Ascending aorta (tissue), 2 donors: ENCODE measurements at regions not wholly inside any gene's neighbourhood (a gene's known extent, or its start where the extent isn't known, plus 50 kb on each side); places are given as distances from the start of the nearest gene placed in this dataset.

Experiments used
- DNase-seq, 2 donors: peaks; one replicate each; pipeline ENCODE4 v3.0.0-alpha.2; 2019; ENCODE audit warnings: low spot score in 2 of 2
- H3K27ac ChIP-seq, 2 donors: fragments of 200-600 bp; sonication (generic); one replicate each; pipeline ENCODE4 v1.5.1; 2016 to 2017; ENCODE audit warnings: mild to moderate bottlenecking in 1 of 2
- H3K27me3 ChIP-seq: fragments of 200-600 bp; sonication (generic); one replicate; pipeline ENCODE4 v1.5.1; 2017
- H3K36me3 ChIP-seq, 2 donors: fragments of 200-600 bp; sonication (generic); one replicate each; pipeline ENCODE4 v1.5.1; 2016
- H3K4me1 ChIP-seq, 2 donors: fragments of 200-600 bp; sonication (generic); one replicate each; pipeline ENCODE4 v1.5.1; 2016 to 2017; ENCODE audit warnings: mild to moderate bottlenecking in 1 of 2
- H3K4me3 ChIP-seq, 2 donors: fragments of 200-600 bp; sonication (generic); one replicate each; pipeline ENCODE4 v1.5.1; 2016 to 2017; ENCODE audit warnings: mild to moderate bottlenecking in 1 of 2
- H3K9me3 ChIP-seq, 2 donors: fragments of 200-600 bp; sonication (generic); one replicate each; pipeline ENCODE4 v1.5.1; 2016
- CTCF ChIP-seq, 3 experiments: fragments of 200-600 bp in 2 of 3; fragments of 450-650 bp in 1 of 3; sonication (generic) in 2 of 3; IDR thresholded peaks; one replicate each; pipeline ENCODE4 v1.5.1; 2016 to 2019; ENCODE audit warnings: antibody characterized with exemption in 3 of 3, mild to moderate bottlenecking in 1 of 3, moderate library complexity in 1 of 3
- intact Hi-C: fragments of 100-400 bp; cut with DNase I; formaldehyde crosslinking; loops from one replicate; pipeline ENCODE4 v1.15.1; 2023

DNA sequence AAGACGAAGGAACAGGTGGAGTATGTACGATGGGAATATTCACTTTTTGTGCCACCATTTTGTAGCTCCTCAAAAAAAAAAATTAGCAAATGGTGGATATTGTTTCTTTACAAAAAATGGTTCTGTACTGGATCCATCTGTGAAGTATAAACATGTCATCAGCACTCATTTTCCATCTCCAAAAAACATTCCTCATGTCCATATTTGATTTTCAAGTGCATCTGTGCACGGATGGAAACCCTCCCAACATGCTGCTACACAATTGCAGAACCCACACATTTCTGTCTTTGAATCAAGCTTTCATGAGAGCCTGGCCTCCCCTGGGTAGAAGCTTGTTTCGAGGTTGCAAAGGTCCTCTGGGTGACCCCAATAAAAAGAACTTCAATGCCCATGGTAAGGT lies 59.6 kb upstream of the ZEB2 start:
- no peak for TF ChIP-seq CTCF (IDR thresholded peaks at IDR 0.05)
- no peaks in the 10 kb centered on the region for H3K27me3 ChIP-seq
- H3K4me1 ChIP-seq, result no peaks in the 10 kb centered on the region
- DNase-seq, result no peak
- no peaks in the 10 kb centered on the region for H3K9me3 ChIP-seq
- no peak overlapping the region for H3K4me3 ChIP-seq
- no peak overlapping the region for H3K27ac ChIP-seq
- H3K36me3 ChIP-seq, result no peaks in the 10 kb centered on the region
- intact Hi-C loops, result no loop called here

DNA sequence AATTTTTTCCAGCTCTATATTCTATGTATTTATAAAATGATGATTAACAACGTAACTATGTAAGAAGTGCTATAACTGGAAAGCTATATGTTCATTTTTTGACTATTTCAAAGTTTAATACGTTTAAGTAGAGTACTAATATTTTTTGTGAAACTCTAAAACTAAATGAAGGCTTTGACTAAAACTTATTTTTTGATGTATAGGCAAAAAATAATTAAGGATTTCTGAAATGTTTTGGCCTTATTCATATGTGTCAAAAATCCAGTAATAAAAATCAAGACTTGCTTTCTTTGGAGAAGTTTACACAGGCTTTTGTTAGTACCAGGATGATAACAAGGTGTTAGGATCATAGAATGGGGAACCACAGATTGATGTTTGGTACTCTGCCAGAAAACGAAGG lies 58.2 kb upstream of the ZEB2 start:
- no peaks in the 10 kb centered on the region for H3K27me3 ChIP-seq
- no peak overlapping the region for H3K4me3 ChIP-seq
- no peaks in the 10 kb centered on the region for H3K36me3 ChIP-seq
- no peaks in the 10 kb centered on the region for H3K9me3 ChIP-seq
- intact Hi-C loops, result no loop called here
- DNase-seq, result no peak
- TF ChIP-seq CTCF (IDR thresholded peaks at IDR 0.05), result no peak
- H3K27ac ChIP-seq, result no peak overlapping the region
- no peaks in the 10 kb centered on the region for H3K4me1 ChIP-seq

- Histone ChIP-seq H3K27me3 (no peaks in the 10 kb centered on the region), H3K4me1 (no peaks in the 10 kb centered on the region), H3K27ac (no peak overlapping the region), H3K9me3 (no peaks in the 10 kb centered on the region), H3K4me3 (no peak overlapping the region), H3K36me3 (no peaks in the 10 kb centered on the region)
- no peak for TF ChIP-seq CTCF (IDR thresholded peaks at IDR 0.05)
- intact Hi-C loops, result no loop called here
- no peak for DNase-seq
These were observed 53.1 kb upstream of the ZEB2 start for GRCh38 chr2:144572977-144573376.

GRCh38 chr2:144571770-144572169 lies 51.9 kb upstream of the ZEB2 start:
- intact Hi-C loops, result no loop called here
- Histone ChIP-seq H3K27me3 (no peaks in the 10 kb centered on the region), H3K9me3 (no peaks in the 10 kb centered on the region), H3K4me3 (no peak overlapping the region), H3K4me1 (no peaks in the 10 kb centered on the region), H3K36me3 (no peaks in the 10 kb centered on the region), H3K27ac (no peak overlapping the region)
- no peak for TF ChIP-seq CTCF (IDR thresholded peaks at IDR 0.05)
- DNase-seq, result no peak

GRCh38 chr2:144570566-144570965 lies 50.6 kb upstream of the ZEB2 start:
- TF ChIP-seq CTCF (IDR thresholded peaks at IDR 0.05), result no peak
- Histone ChIP-seq H3K4me1 (no peaks in the 10 kb centered on the region), H3K9me3 (no peaks in the 10 kb centered on the region), H3K27ac (no peak overlapping the region), H3K36me3 (no peaks in the 10 kb centered on the region), H3K4me3 (no peak overlapping the region), H3K27me3 (no peaks in the 10 kb centered on the region)
- no peak for DNase-seq
- intact Hi-C loops, result no loop called here
